Vagina (tissue), 2 donors: ENCODE measurements at regions not wholly inside any gene's neighbourhood (a gene's known extent, or its start where the extent isn't known, plus 50 kb on each side); places are given as distances from the start of the nearest gene placed in this dataset.

Source experiments
- DNase-seq, 2 donors: peaks; one replicate each; pipeline ENCODE4 v3.0.0-alpha.2; 2017; ENCODE audit errors: extremely low spot score in 2 of 2
- H3K27ac ChIP-seq: fragments of 200-600 bp; sonication (generic); one replicate; pipeline ENCODE4 v1.5.1; 2019
- H3K27me3 ChIP-seq: fragments of 200-600 bp; sonication (generic); one replicate; pipeline ENCODE4 v1.5.1; 2019
- H3K36me3 ChIP-seq, 2 donors: fragments of 200-600 bp; sonication (generic); one replicate each; pipeline ENCODE4 v1.5.1; 2017 to 2019
- H3K4me1 ChIP-seq: fragments of 200-600 bp; sonication (generic); one replicate; pipeline ENCODE4 v1.5.1; 2019
- H3K4me3 ChIP-seq, 2 donors: fragments of 200-600 bp; sonication (generic); 1 replicate in 1 of 2; 2 replicates in 1 of 2; pipeline ENCODE4 v1.5.1; 2016 to 2019
- H3K9me3 ChIP-seq: fragments of 200-600 bp; sonication (generic); one replicate; pipeline ENCODE4 v1.5.1; 2019
- CTCF ChIP-seq, 3 experiments: fragments of 450-650 bp in 2 of 3; fragments of 200-600 bp in 1 of 3; sonication (generic) in 1 of 3; IDR thresholded peaks; one replicate each; pipeline ENCODE4 v1.5.1; 2017 to 2019; ENCODE audit warnings: antibody characterized with exemption in 3 of 3, mild to moderate bottlenecking in 2 of 3, moderate library complexity in 2 of 3
- POLR2A ChIP-seq, 2 donors: fragments of 450-650 bp; IDR thresholded peaks; one replicate each; pipeline ENCODE4 v1.6.1; 2017; ENCODE audit warnings: antibody characterized with exemption in 2 of 2, mild to moderate bottlenecking in 2 of 2, moderate library complexity in 2 of 2
- POLR2AphosphoS5 ChIP-seq, 2 donors: sonication (generic); formaldehyde crosslinking; IDR thresholded peaks; one replicate each; pipeline ENCODE4 v1.9.0; 2017; ENCODE audit warnings: antibody characterized with exemption in 2 of 2, mild to moderate bottlenecking in 2 of 2, low read depth in 1 of 2; ENCODE audit not compliant: insufficient read depth in 1 of 2
- intact Hi-C: fragments of 100-400 bp; cut with DNase I; formaldehyde crosslinking; loops from one replicate; pipeline ENCODE4 v1.15.1; 2023

DNA sequence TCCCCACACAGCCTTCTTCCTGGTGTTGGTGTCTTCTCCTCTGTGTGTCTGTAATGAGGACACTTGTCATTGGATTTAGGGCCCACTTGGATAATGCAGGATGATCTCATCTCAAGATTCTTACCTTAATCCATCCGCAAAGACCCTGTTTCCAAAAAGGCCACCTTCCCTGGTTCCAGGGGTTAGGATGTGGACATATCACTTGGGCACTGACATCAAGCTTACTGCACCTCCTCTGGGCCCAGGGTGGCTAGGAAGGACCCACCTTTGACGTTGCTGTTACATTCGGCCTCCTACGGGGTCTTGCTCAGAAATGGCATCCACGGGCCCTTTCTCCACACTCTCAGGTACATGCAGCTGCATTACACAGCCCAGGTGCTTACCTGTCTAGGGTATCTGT, 535.9 kb downstream of the BRD1 start:
- no peak overlapping the region for H3K27ac ChIP-seq
- TF ChIP-seq CTCF (IDR thresholded peaks at IDR 0.05) (no peak), POLR2A (IDR thresholded peaks at IDR 0.05) (no peak), POLR2AphosphoS5 (IDR thresholded peaks at IDR 0.05; ENCODE audit: insufficient read depth in 1 of 2, low read depth in 1 of 2) (no peak)
- H3K27me3 ChIP-seq: no peaks in the 10 kb centered on the region
- DNase-seq: peak in 1 of 2 donors; percentile 64
- no peaks in the 10 kb centered on the region for H3K4me1 ChIP-seq
- H3K4me3 ChIP-seq: no peak overlapping the region
- no peaks in the 10 kb centered on the region for H3K36me3 ChIP-seq
- intact Hi-C loops: no loop called here
- H3K9me3 ChIP-seq: no peaks in the 10 kb centered on the region

DNA sequence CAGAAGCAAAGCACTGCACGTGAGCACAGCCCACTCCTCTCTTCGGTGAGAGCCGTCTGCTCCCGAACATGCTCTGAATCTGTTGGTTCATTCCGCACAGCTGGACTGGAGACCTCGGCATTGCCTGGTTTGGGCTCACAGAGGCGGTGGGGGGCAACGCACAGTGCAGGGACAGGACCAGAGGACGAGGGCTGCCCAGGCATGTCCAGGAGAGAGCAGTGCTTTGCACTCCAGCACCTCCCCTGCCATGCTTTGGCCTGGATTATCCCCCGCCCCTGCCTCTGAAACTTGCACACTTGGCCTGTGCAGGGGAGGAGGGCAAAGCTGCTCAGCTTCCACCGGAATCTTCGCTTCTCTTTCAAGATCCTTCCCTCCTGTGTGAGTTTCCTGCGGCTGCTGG, 536.5 kb downstream of the BRD1 start:
- Histone ChIP-seq H3K9me3 (no peaks in the 10 kb centered on the region), H3K27me3 (no peaks in the 10 kb centered on the region), H3K4me1 (no peaks in the 10 kb centered on the region), H3K36me3 (no peaks in the 10 kb centered on the region), H3K4me3 (no peak overlapping the region), H3K27ac (no peak overlapping the region)
- peak in 1 of 2 donors; percentile 81 for DNase-seq
- TF ChIP-seq CTCF (IDR thresholded peaks at IDR 0.05) (no peak), POLR2AphosphoS5 (IDR thresholded peaks at IDR 0.05; ENCODE audit: insufficient read depth in 1 of 2, low read depth in 1 of 2) (no peak), POLR2A (IDR thresholded peaks at IDR 0.05) (no peak)
- intact Hi-C loops: no loop called here

DNA sequence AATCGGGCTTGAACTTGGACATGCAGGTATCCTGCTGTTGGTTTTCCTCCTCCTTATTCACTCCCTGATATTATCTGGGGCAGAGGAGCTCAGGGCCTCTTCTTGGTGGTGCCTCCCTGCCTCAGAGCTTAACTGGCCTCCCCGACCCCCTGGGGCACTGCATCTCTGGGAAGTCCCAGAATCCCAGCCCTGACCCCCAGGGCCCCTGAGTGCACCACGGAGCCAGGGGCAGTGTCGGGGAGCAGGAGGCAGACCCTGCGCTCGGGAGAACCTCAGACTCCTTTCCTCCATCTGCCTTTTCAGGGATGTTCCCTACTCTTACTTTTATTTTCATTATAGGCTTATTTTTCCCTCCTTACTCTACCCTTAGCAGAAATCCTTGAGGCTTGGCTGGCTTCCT, 537.0 kb downstream of the BRD1 start:
- TF ChIP-seq POLR2A (IDR thresholded peaks at IDR 0.05) (no peak), POLR2AphosphoS5 (IDR thresholded peaks at IDR 0.05; ENCODE audit: insufficient read depth in 1 of 2, low read depth in 1 of 2) (no peak), CTCF (IDR thresholded peaks at IDR 0.05) (no peak)
- H3K4me1 ChIP-seq: no peaks in the 10 kb centered on the region
- H3K36me3 ChIP-seq: no peaks in the 10 kb centered on the region
- DNase-seq: peak in 1 of 2 donors; percentile 46
- no peak overlapping the region for H3K27ac ChIP-seq
- intact Hi-C loops: no loop called here
- no peaks in the 10 kb centered on the region for H3K9me3 ChIP-seq
- H3K27me3 ChIP-seq: no peaks in the 10 kb centered on the region
- H3K4me3 ChIP-seq: no peak overlapping the region

DNA sequence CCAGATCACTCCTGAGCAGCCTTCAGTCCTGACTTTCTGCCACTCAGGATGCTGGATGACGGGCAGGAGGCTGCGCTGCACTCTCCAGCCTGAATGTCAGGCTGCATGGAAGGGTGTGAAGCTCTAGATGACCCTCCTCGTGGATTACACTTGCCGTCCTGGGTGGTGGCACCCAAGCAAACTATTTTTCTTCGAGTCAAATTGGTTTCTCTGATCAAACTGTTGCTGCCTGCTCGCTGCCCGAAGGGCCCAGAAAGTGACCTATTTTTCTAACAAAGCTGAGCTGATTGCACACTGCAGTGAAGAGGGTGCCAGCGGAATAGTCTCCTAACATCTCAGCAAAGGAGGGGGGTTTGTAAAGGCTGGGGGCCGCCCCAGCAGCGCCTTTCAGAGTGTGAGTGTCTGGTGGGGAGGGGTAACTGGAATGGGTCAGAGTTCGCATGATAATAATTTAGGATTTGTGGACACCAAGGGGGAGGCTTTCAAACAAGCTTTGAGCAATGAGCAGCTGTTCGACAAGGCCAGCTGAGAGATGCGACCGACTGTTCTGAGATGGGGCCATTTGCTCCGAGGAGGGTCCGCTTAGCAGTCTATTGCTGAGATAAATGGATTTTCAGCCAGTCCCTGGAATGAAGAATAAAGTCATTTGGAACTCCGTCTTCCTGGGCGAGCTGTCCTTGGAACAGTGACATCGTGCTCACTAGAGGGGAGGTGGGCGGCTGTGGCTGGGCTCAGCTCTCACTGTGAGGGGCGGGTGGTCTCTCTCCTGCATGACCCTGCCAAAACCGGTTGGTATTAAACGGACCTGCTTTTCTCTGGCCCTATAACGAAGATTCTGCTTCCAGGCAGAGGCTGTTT, 537.6 kb downstream of the BRD1 start:
- Histone ChIP-seq H3K36me3 (no peaks in the 10 kb centered on the region), H3K4me1 (no peaks in the 10 kb centered on the region), H3K9me3 (no peaks in the 10 kb centered on the region), H3K27me3 (no peaks in the 10 kb centered on the region), H3K27ac (no peak overlapping the region), H3K4me3 (no peak overlapping the region)
- no peak for DNase-seq
- TF ChIP-seq CTCF (IDR thresholded peaks at IDR 0.05) (no peak), POLR2AphosphoS5 (IDR thresholded peaks at IDR 0.05; ENCODE audit: insufficient read depth in 1 of 2, low read depth in 1 of 2) (no peak), POLR2A (IDR thresholded peaks at IDR 0.05) (no peak)
- intact Hi-C loops: no loop called here

DNA sequence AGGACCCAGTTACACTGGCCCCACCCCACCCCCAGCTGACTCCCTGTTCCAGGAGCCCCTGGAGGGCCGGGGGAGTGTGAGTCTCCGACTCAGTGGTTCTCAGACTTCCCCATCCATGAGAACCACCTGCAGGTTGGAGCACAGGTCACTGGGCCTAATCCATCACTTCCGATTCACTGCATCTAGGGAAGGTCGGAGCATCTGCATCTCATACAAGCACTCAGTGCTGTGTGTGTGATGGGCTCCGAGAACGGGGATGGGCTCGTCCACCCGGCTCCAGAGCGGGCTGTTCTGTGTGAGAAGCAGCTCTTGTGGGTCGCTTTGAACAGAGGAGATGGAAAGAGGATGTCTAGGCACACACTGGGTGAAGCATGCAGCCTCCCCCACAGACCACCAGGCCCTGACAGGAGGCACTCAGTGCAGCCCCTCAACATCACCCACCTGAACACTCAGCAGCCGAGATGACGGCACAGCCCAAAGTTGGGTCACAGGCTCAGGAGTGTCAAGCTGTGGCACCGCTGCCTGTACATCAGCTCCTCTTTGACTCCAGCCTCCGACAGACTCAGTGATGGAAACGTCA, 541.4 kb downstream of the BRD1 start:
- no peaks in the 10 kb centered on the region for H3K9me3 ChIP-seq
- intact Hi-C loops: no loop called here
- H3K27ac ChIP-seq: no peak overlapping the region
- no peaks in the 10 kb centered on the region for H3K36me3 ChIP-seq
- DNase-seq: no peak
- H3K4me3 ChIP-seq: no peak overlapping the region
- TF ChIP-seq POLR2AphosphoS5 (IDR thresholded peaks at IDR 0.05; ENCODE audit: insufficient read depth in 1 of 2, low read depth in 1 of 2): no peak
- no peak for TF ChIP-seq POLR2A (IDR thresholded peaks at IDR 0.05)
- TF ChIP-seq CTCF (IDR thresholded peaks at IDR 0.05): no peak
- H3K4me1 ChIP-seq: no peaks in the 10 kb centered on the region
- peaks cover 4% of the 10 kb centered on the region for H3K27me3 ChIP-seq
